ENCODE measurements at regions not wholly inside any gene's neighbourhood (a gene's known extent, or its start where the extent isn't known, plus 50 kb on each side); places are given as distances from the start of the nearest gene placed in this dataset.

DNA sequence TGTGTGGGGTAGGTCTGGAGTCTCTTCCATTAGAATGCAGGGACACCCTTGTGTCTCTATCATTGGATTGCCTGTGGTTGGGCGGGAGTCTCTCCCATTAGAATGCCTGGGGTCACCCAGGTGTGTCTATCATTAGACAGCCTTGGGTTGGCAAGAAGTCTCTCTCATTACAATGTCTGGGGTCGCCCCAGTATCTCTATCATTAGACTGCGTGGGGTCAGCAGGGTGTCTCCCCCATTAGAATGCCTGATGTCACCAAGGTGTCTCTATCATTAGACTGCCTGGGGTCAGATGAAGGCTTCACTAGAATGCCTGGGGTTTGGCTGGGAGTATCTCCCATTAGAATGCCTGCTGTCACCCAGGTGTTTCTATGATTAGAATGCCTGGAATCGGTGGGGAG lies 1539.0 kb downstream of the UQCRFS1 start:
- Histone ChIP-seq H3K4me3 (no peak overlapping the region), H3K4me1 (no peaks in the 10 kb centered on the region), H3K9me3 (peaks cover 49% of the 10 kb centered on the region), H3K27ac (no peak overlapping the region), H3K4me2 (no peak overlapping the region)
- ChIA-PET POLR2A (no interaction called here), CTCF (no interaction called here)
- WGBS (ENCODE audit: missing lambda C conversion rate), result 2% methylated on average over 4 of the region's 4 CpGs
- TF ChIP-seq HOXB13 (CRISPR knock-in tag; IDR thresholded peaks at IDR 0.05; ENCODE audit: low read depth) (no peak), ESRRA (IDR thresholded peaks at IDR 0.05; ENCODE audit: borderline replicate concordance, low read length) (no peak), KDM5A (IDR thresholded peaks at IDR 0.05) (no peak), TP53 (CRISPR knock-in tag; IDR thresholded peaks at IDR 0.05) (no peak), NR3C1 (IDR thresholded peaks at IDR 0.05) (no peak), CHD2 (IDR thresholded peaks at IDR 0.05; ENCODE audit: low read length, partially characterized antibody) (no peak), NPAS2 (CRISPR knock-in tag; IDR thresholded peaks at IDR 0.05; ENCODE audit: borderline replicate concordance) (no peak), HOXA7 (CRISPR knock-in tag; IDR thresholded peaks at IDR 0.05) (no peak), HEYL (CRISPR knock-in tag; IDR thresholded peaks at IDR 0.05) (no peak), JUN (IDR thresholded peaks at IDR 0.05) (no peak)
- TF ChIP-seq, protein P1, sequence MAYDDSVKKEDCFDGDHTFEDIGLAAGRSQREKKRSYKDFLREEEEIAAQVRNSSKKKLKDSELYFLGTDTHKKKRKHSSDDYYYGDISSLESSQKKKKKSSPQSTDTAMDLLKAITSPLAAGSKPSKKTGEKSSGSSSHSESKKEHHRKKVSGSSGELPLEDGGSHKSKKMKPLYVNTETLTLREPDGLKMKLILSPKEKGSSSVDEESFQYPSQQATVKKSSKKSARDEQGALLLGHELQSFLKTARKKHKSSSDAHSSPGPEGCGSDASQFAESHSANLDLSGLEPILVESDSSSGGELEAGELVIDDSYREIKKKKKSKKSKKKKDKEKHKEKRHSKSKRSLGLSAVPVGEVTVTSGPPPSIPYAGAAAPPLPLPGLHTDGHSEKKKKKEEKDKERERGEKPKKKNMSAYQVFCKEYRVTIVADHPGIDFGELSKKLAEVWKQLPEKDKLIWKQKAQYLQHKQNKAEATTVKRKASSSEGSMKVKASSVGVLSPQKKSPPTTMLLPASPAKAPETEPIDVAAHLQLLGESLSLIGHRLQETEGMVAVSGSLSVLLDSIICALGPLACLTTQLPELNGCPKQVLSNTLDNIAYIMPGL (CRISPR knock-in tag; IDR thresholded peaks at IDR 0.05; ENCODE audit: borderline replicate concordance), result no peak
- FAIRE-seq (no peak), ATAC-seq (no peak), DNase-seq (ENCODE audit: low read depth in 1 of 2, low spot score in 1 of 2) (no peak)

- Histone ChIP-seq H3K4me1 (no peaks in the 10 kb centered on the region), H3K9me3 (peaks cover 47% of the 10 kb centered on the region), H3K4me2 (no peak overlapping the region), H3K27ac (no peak overlapping the region), H3K4me3 (no peak overlapping the region)
- ChIA-PET CTCF (no interaction called here), POLR2A (no interaction called here)
- WGBS (ENCODE audit: missing lambda C conversion rate), result 10% methylated on average over 10 of the region's 10 CpGs
- no peak for TF ChIP-seq POLR2A (IDR thresholded peaks at IDR 0.05; ENCODE audit: low read length)
- TF ChIP-seq TFCP2L1 (CRISPR knock-in tag; IDR thresholded peaks at IDR 0.05), result no peak
- no peak for TF ChIP-seq RNF2 (IDR thresholded peaks at IDR 0.05; ENCODE audit: borderline replicate concordance, low read depth)
- no peak for TF ChIP-seq POLR2AphosphoS2 (conservative IDR thresholded peaks at IDR 0.05; ENCODE audit: low read length)
- TF ChIP-seq NR3C1 (IDR thresholded peaks at IDR 0.05), result no peak
- no peak for TF ChIP-seq CBX2 (IDR thresholded peaks at IDR 0.05; ENCODE audit: borderline replicate concordance, low read depth)
- TF ChIP-seq BCL3 (IDR thresholded peaks at IDR 0.05), result no peak
- no peak for TF ChIP-seq ESRRA (IDR thresholded peaks at IDR 0.05; ENCODE audit: borderline replicate concordance, low read length)
- no peak for DNase-seq (ENCODE audit: low read depth in 1 of 2, low spot score in 1 of 2)
- no peak for FAIRE-seq
- no peak for ATAC-seq
Measured at GRCh38 chr19:27672309-27673047, 1540.5 kb downstream of the UQCRFS1 start.

GRCh38 chr19:27671876-27672275 lies 1541.1 kb downstream of the UQCRFS1 start:
- Histone ChIP-seq H3K9me3 (peaks cover 46% of the 10 kb centered on the region), H3K27ac (no peak overlapping the region), H3K4me3 (no peak overlapping the region), H3K4me1 (no peaks in the 10 kb centered on the region), H3K4me2 (no peak overlapping the region)
- WGBS (ENCODE audit: missing lambda C conversion rate), result 0% methylated on average over 2 of the region's 2 CpGs
- DNase-seq (ENCODE audit: low read depth in 1 of 2, low spot score in 1 of 2), result no peak
- ATAC-seq, result no peak
- no peak for FAIRE-seq
- TF ChIP-seq EHF (CRISPR knock-in tag; IDR thresholded peaks at IDR 0.05) (no peak), NPAS2 (CRISPR knock-in tag; IDR thresholded peaks at IDR 0.05; ENCODE audit: borderline replicate concordance) (no peak), HOXB5 (CRISPR knock-in tag; IDR thresholded peaks at IDR 0.05) (no peak), SREBF2 (IDR thresholded peaks at IDR 0.05) (no peak), CEBPB (IDR thresholded peaks at IDR 0.05) (no peak), POLR2AphosphoS2 (conservative IDR thresholded peaks at IDR 0.05; ENCODE audit: low read length) (no peak), ESRRA (IDR thresholded peaks at IDR 0.05; ENCODE audit: borderline replicate concordance, low read length) (no peak), ZC3H11A (IDR thresholded peaks at IDR 0.05) (no peak), JUN (IDR thresholded peaks at IDR 0.05) (no peak), FOSL2 (IDR thresholded peaks at IDR 0.05) (no peak), FOSL2 (CRISPR knock-in tag; IDR thresholded peaks at IDR 0.05) (no peak), CTCF (IDR thresholded peaks at IDR 0.05) (no peak), JUNB (IDR thresholded peaks at IDR 0.05) (no peak), CHD2 (IDR thresholded peaks at IDR 0.05; ENCODE audit: low read length, partially characterized antibody) (no peak), ZSCAN20 (CRISPR knock-in tag; IDR thresholded peaks at IDR 0.05) (no peak), HEYL (CRISPR knock-in tag; IDR thresholded peaks at IDR 0.05) (no peak), PHF8 (IDR thresholded peaks at IDR 0.05; ENCODE audit: borderline replicate concordance, low read depth) (no peak), RARB (CRISPR knock-in tag; IDR thresholded peaks at IDR 0.05) (no peak)
- CTCF ChIA-PET, result no interaction called here
- POLR2A ChIA-PET, result no interaction called here

Measured in A549 (cell line).